H9 (cell line): ENCODE measurements at regions not wholly inside any gene's neighbourhood (a gene's known extent, or its start where the extent isn't known, plus 50 kb on each side); places are given as distances from the start of the nearest gene placed in this dataset.

Source experiments
- DNase-seq: peaks from one replicate; pipeline ENCODE4 v3.0.0-alpha.2; 2017
- H2AFZ ChIP-seq: one replicate; pipeline ENCODE4 v1.6.1; 2013; ENCODE audit warnings: mild to moderate bottlenecking, low read length, control low read depth, moderate library complexity
- H2AK5ac ChIP-seq: 2 replicates; pipeline ENCODE4 v1.6.1; 2013; ENCODE audit warnings: low read length, control low read depth, mixed read lengths; ENCODE audit not compliant: insufficient read length
- H2BK120ac ChIP-seq: one replicate; pipeline ENCODE4 v1.6.1; 2013; ENCODE audit warnings: low read depth, mild to moderate bottlenecking, low read length, control low read depth, inconsistent platforms; ENCODE audit not compliant: poor library complexity, severe bottlenecking
- H2BK12ac ChIP-seq: 2 replicates; pipeline ENCODE4 v1.6.1; 2013; ENCODE audit warnings: low read length, control low read depth, mixed read lengths, low read depth; ENCODE audit not compliant: insufficient read length
- H2BK15ac ChIP-seq: 2 replicates; pipeline ENCODE4 v1.6.1; 2013; ENCODE audit warnings: low read depth, low read length, control low read depth
- H2BK20ac ChIP-seq: one replicate; pipeline ENCODE4 v1.6.1; 2013; ENCODE audit warnings: low read depth, mild to moderate bottlenecking, low read length, control low read depth, inconsistent platforms; ENCODE audit not compliant: poor library complexity, severe bottlenecking
- H2BK5ac ChIP-seq: 2 replicates; pipeline ENCODE4 v1.6.1; 2013; ENCODE audit warnings: low read length, control low read depth, mixed read lengths; ENCODE audit not compliant: insufficient read length
- H3K14ac ChIP-seq: 2 replicates; pipeline ENCODE4 v1.6.1; 2013; ENCODE audit warnings: low read length, control low read depth; ENCODE audit not compliant: insufficient read depth
- H3K18ac ChIP-seq: 2 replicates; pipeline ENCODE4 v1.6.1; 2013; ENCODE audit warnings: low read depth, mild to moderate bottlenecking, mixed read lengths, low read length, control low read depth; ENCODE audit not compliant: insufficient read length
- H3K23ac ChIP-seq: 2 replicates; pipeline ENCODE4 v1.6.1; 2013; ENCODE audit warnings: low read length, control low read depth, mixed read lengths, low read depth; ENCODE audit not compliant: insufficient read length
- H3K23me2 ChIP-seq: 2 replicates; pipeline ENCODE4 v1.6.1; 2013; ENCODE audit warnings: low read depth, mild to moderate bottlenecking, mixed read lengths, low read length, control low read depth; ENCODE audit not compliant: insufficient read length, poor library complexity, severe bottlenecking
- H3K27ac ChIP-seq: 2 replicates; pipeline ENCODE4 v1.5.1; 2013; ENCODE audit warnings: low read length, control low read depth, mixed read lengths, low read depth; ENCODE audit not compliant: insufficient read length
- H3K27me3 ChIP-seq: 2 replicates; pipeline ENCODE4 v1.6.1; 2013; ENCODE audit warnings: low read length, control low read depth, inconsistent platforms; ENCODE audit not compliant: insufficient read depth
- H3K4ac ChIP-seq: 2 replicates; pipeline ENCODE4 v1.6.1; 2013; ENCODE audit warnings: low read depth, mild to moderate bottlenecking, control low read depth, inconsistent platforms, low read length, moderate library complexity
- H3K4me1 ChIP-seq: 2 replicates; pipeline ENCODE4 v1.6.1; 2013; ENCODE audit warnings: low read length, control low read depth, inconsistent platforms; ENCODE audit not compliant: insufficient read depth
- H3K4me2 ChIP-seq: 2 replicates; pipeline ENCODE4 v1.6.1; 2013; ENCODE audit warnings: low read length, control low read depth, mixed read lengths; ENCODE audit not compliant: insufficient read length, insufficient read depth
- H3K56ac ChIP-seq: 2 replicates; pipeline ENCODE4 v1.6.1; 2013; ENCODE audit warnings: low read depth, mild to moderate bottlenecking, mixed read lengths, low read length, control low read depth; ENCODE audit not compliant: insufficient read length
- H3K79me1 ChIP-seq: 2 replicates; pipeline ENCODE4 v1.6.1; 2013; ENCODE audit warnings: low read depth, mild to moderate bottlenecking, moderate library complexity, low read length, control low read depth, inconsistent platforms; ENCODE audit not compliant: insufficient read depth, poor library complexity, severe bottlenecking
- H3K79me2 ChIP-seq: 2 replicates; pipeline ENCODE4 v1.6.1; 2013; ENCODE audit warnings: low read length, control low read depth, inconsistent platforms; ENCODE audit not compliant: insufficient read depth
- H3K9ac ChIP-seq: 2 replicates; pipeline ENCODE4 v1.6.1; 2013; ENCODE audit warnings: low read length, control low read depth, mixed read lengths; ENCODE audit not compliant: insufficient read length; ENCODE audit errors: extremely low read depth
- H3K9me3 ChIP-seq: one replicate; pipeline ENCODE4 v1.6.1; 2013; ENCODE audit warnings: low read depth, low read length, inconsistent platforms; ENCODE audit not compliant: control insufficient read depth
- H3T11ph ChIP-seq: one replicate; pipeline ENCODE4 v1.6.1; 2013; ENCODE audit warnings: mild to moderate bottlenecking, low read length, control low read depth, inconsistent platforms
- H4K20me1 ChIP-seq: one replicate; pipeline ENCODE4 v1.6.1; 2013; ENCODE audit not compliant: control insufficient read depth, insufficient read length, insufficient read depth
- H4K5ac ChIP-seq: 2 replicates; pipeline ENCODE4 v1.6.1; 2013; ENCODE audit warnings: low read depth, mild to moderate bottlenecking, mixed read lengths, low read length, control low read depth; ENCODE audit not compliant: insufficient read length
- H4K8ac ChIP-seq: replicated peaks from 2 replicates; pipeline ENCODE4 v1.6.1; 2013; ENCODE audit warnings: low read length, control low read depth, mixed read lengths, low read depth; ENCODE audit not compliant: insufficient read length
- H4K91ac ChIP-seq: 2 replicates; pipeline ENCODE4 v1.6.1; 2013; ENCODE audit warnings: low read depth, mild to moderate bottlenecking, moderate library complexity, mixed read lengths, low read length, control low read depth; ENCODE audit not compliant: insufficient read length
- H3K27ac Mint-ChIP-seq, 3 experiments: 2 replicates in 2 of 3; 3 replicates in 1 of 3; pipeline ENCODE4 v1.8.0; 2020 to 2021; ENCODE audit warnings: mixed read lengths in 3 of 3, mild to moderate bottlenecking in 1 of 3, moderate library complexity in 1 of 3
- H3K27me3 Mint-ChIP-seq: 2 replicates; pipeline ENCODE4 v1.8.0; 2021; ENCODE audit warnings: low read depth, mild to moderate bottlenecking, moderate library complexity, mixed read lengths
- H3K36me3 Mint-ChIP-seq, 3 experiments: 2 replicates in 2 of 3; 3 replicates in 1 of 3; pipeline ENCODE4 v1.8.0; 2020 to 2021; ENCODE audit warnings: low read depth in 3 of 3, mixed read lengths in 3 of 3; ENCODE audit not compliant: insufficient read depth in 1 of 3
- H3K4me1 Mint-ChIP-seq, 2 experiments: 2 replicates each; pipeline ENCODE4 v1.8.0; 2020; ENCODE audit warnings: mixed read lengths in 2 of 2
- H3K4me3 Mint-ChIP-seq, 2 experiments: 2 replicates in 1 of 2; 3 replicates in 1 of 2; pipeline ENCODE4 v1.8.0; 2020 to 2021; ENCODE audit warnings: mild to moderate bottlenecking in 2 of 2, mixed read lengths in 2 of 2, moderate library complexity in 1 of 2
- H3K9me3 Mint-ChIP-seq, 2 experiments: 2 replicates in 1 of 2; 3 replicates in 1 of 2; pipeline ENCODE4 v1.8.0; 2020; ENCODE audit warnings: mild to moderate bottlenecking in 2 of 2, mixed read lengths in 2 of 2, moderate library complexity in 1 of 2
- WGBS: extraction: QIAGEN DNeasy Blood & Tissue Kit; methylation state at CpG from one replicate; pipeline ENCODE4 v1.1.7; 2013; ENCODE audit warnings: missing lambda C conversion rate, low lambda C conversion rate, mixed read lengths; ENCODE audit not compliant: insufficient read length; ENCODE audit errors: extremely low coverage; 5-methylcytosine and 5-hydroxymethylcytosine counted together
- TF ChIP-seq, protein P1 (sequence below): fragments of 200-600 bp; sonication (generic); conservative IDR thresholded peaks from 3 replicates; pipeline ENCODE4 v1.8.0; 2021; ENCODE audit warnings: antibody characterized with exemption, mild to moderate bottlenecking

DNA sequence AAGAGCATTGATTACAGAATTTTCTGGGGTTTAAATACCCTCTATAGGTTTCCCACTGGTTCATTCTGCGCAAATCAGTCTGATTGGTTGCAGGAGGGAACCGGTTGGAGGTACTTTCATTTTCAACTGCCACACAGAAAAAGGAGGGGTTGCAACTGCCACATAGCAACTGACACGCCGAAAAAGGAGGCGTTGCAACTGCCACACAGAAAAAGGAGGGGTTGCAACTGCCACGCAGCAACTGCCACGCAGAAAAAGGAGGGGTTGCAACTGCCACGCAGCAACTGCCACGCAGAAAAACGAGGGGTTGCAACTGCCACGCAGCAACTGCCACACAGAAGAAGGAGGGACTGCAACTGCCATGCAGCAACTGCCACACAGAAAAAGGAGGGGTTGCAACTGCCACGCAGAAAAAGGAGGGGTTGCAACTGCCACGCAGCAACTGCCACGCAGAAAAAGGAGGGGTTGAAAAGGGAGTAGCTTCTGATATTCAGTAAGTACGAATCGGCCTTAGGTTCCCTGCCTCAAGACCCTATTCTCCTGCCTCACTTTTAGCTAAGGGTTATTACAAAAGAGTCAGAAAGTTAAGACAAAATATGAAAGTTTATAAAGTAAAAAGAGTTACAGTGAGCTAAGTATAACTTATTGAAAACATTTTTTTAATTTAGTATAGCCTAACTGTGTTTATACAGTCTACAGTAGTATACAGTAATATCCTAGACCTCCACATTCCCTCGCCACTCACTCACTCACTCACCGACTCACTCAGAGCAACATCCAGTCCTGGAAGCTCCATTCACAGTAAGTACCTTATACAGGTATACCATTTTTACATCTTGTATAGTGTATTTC is 431.8 kb downstream of the KCTD8 start:
- no peak overlapping the region for H2AFZ ChIP-seq
- H3K9me3 ChIP-seq, result no peaks in the 10 kb centered on the region
- H3K27ac Mint-ChIP-seq, result no peak overlapping the region
- H2BK12ac ChIP-seq, result no peak overlapping the region
- H3K79me2 ChIP-seq, result no peaks in the 10 kb centered on the region
- no peak overlapping the region for H3T11ph ChIP-seq
- no peak overlapping the region for H3K4me2 ChIP-seq
- no peak overlapping the region for H3K23ac ChIP-seq
- no peak for DNase-seq
- TF ChIP-seq, protein P1, sequence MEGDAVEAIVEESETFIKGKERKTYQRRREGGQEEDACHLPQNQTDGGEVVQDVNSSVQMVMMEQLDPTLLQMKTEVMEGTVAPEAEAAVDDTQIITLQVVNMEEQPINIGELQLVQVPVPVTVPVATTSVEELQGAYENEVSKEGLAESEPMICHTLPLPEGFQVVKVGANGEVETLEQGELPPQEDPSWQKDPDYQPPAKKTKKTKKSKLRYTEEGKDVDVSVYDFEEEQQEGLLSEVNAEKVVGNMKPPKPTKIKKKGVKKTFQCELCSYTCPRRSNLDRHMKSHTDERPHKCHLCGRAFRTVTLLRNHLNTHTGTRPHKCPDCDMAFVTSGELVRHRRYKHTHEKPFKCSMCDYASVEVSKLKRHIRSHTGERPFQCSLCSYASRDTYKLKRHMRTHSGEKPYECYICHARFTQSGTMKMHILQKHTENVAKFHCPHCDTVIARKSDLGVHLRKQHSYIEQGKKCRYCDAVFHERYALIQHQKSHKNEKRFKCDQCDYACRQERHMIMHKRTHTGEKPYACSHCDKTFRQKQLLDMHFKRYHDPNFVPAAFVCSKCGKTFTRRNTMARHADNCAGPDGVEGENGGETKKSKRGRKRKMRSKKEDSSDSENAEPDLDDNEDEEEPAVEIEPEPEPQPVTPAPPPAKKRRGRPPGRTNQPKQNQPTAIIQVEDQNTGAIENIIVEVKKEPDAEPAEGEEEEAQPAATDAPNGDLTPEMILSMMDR, result no peak
- no peaks in the 10 kb centered on the region for H3K27me3 ChIP-seq
- H4K8ac ChIP-seq, result no peak overlapping the region
- no peak overlapping the region for H3K18ac ChIP-seq
- no peak overlapping the region for H2BK5ac ChIP-seq
- no peak overlapping the region for H2BK120ac ChIP-seq
- H3K56ac ChIP-seq, result no peak overlapping the region
- no peaks in the 10 kb centered on the region for H3K79me1 ChIP-seq
- H3K9ac ChIP-seq, result no peak overlapping the region
- H3K14ac ChIP-seq, result no peak overlapping the region
- no CpG with 5 or more reads among the region's 18 CpGs for WGBS
- H3K23me2 ChIP-seq, result no peaks in the 10 kb centered on the region
- H3K4me3 Mint-ChIP-seq, result no peak overlapping the region
- H4K91ac ChIP-seq, result no peak overlapping the region
- no peak overlapping the region for H2BK20ac ChIP-seq
- H3K36me3 Mint-ChIP-seq, result peaks cover 3 to 16% (median 7%) of the 10 kb centered on the region in 3 experiments; a peak in 6 of 7 replicates
- H2AK5ac ChIP-seq, result no peak overlapping the region
- H2BK15ac ChIP-seq, result no peak overlapping the region
- no peaks in the 10 kb centered on the region for H3K27me3 Mint-ChIP-seq
- no peak overlapping the region for H3K27ac ChIP-seq
- H4K20me1 ChIP-seq, result no peaks in the 10 kb centered on the region
- peaks cover 2 to 3% of the 10 kb centered on the region in 2 experiments; a peak in 1 of 4 replicates for H3K4me1 Mint-ChIP-seq
- H3K4me1 ChIP-seq, result no peaks in the 10 kb centered on the region
- H3K4ac ChIP-seq, result no peak overlapping the region
- peaks cover 8% of the 10 kb centered on the region in 2 experiments; a peak in 4 of 5 replicates for H3K9me3 Mint-ChIP-seq
- no peak overlapping the region for H4K5ac ChIP-seq
